HEK293 (cell line): ENCODE measurements at regions not wholly inside any gene's neighbourhood (a gene's known extent, or its start where the extent isn't known, plus 50 kb on each side); places are given as distances from the start of the nearest gene placed in this dataset.

Experiments used
- CTCF ChIA-PET: fragments of 350-600 bp; formaldehyde crosslinking; extraction: SDS; loops from one replicate; lab custom pipeline; 2021; ENCODE audit warnings: antibody characterized with exemption; lab: Yijun Ruan, JAX
- POLR2A ChIA-PET: fragments of 300-600 bp; formaldehyde crosslinking; extraction: SDS; loops from one replicate; lab custom pipeline; 2020; ENCODE audit warnings: antibody characterized with exemption, inconsistent platforms; lab: Yijun Ruan, JAX
- H3K27ac ChIP-seq: fragments of 200-500 bp; sonication (Bioruptor generic); 2 replicates; pipeline ENCODE4 v1.5.1; 2014; ENCODE audit warnings: low read depth, low read length, control low read depth, inconsistent platforms; ENCODE audit errors: extremely low read depth
- H3K36me3 ChIP-seq, 2 experiments: fragments of 200-500 bp in 1 of 2; sonication (Bioruptor generic) in 1 of 2; 1 replicate in 1 of 2; 2 replicates in 1 of 2; pipeline ENCODE4 v1.5.1; 2014 to 2017; ENCODE audit warnings: inconsistent platforms in 2 of 2, low read length in 2 of 2; ENCODE audit not compliant: control insufficient read depth in 2 of 2, insufficient read depth in 1 of 2
- H3K4me1 ChIP-seq: fragments of 200-500 bp; sonication (Bioruptor generic); 2 replicates; pipeline ENCODE4 v1.5.1; 2014; ENCODE audit warnings: mild to moderate bottlenecking, low read length, inconsistent platforms; ENCODE audit not compliant: control insufficient read depth, insufficient read depth
- H3K4me3 ChIP-seq: 2 replicates; pipeline ENCODE4 v1.5.1; 2011; ENCODE audit warnings: low read depth, mild to moderate bottlenecking, control low read depth, low read length, moderate library complexity
- H3K9me3 ChIP-seq: fragments of 200-500 bp; sonication (Bioruptor generic); 2 replicates; pipeline ENCODE4 v1.5.1; 2014; ENCODE audit warnings: low read depth, low read length, inconsistent platforms; ENCODE audit not compliant: control insufficient read depth, insufficient read depth
- BCL6B ChIP-seq: fragments of 450-650 bp; formaldehyde crosslinking; IDR thresholded peaks from 2 replicates; pipeline ENCODE4 v1.5.1; 2017; ENCODE audit warnings: missing biosample characterization, missing genetic modification characterization
- ZNF133 ChIP-seq: fragments of 450-650 bp; formaldehyde crosslinking; IDR thresholded peaks from 2 replicates; pipeline ENCODE4 v1.5.1; 2016; ENCODE audit warnings: missing biosample characterization, missing genetic modification characterization
- ZNF138 ChIP-seq: fragments of 450-650 bp; formaldehyde crosslinking; IDR thresholded peaks from 2 replicates; pipeline ENCODE4 v1.5.1; 2016; ENCODE audit warnings: missing biosample characterization, missing genetic modification characterization, borderline replicate concordance
- ZNF23 ChIP-seq: fragments of 450-650 bp; formaldehyde crosslinking; IDR thresholded peaks from 2 replicates; pipeline ENCODE4 v1.5.1; 2016; ENCODE audit warnings: missing biosample characterization, missing genetic modification characterization, borderline replicate concordance
- ZNF239 ChIP-seq: fragments of 450-650 bp; formaldehyde crosslinking; IDR thresholded peaks from 2 replicates; pipeline ENCODE4 v1.5.1; 2016; ENCODE audit warnings: missing biosample characterization, missing genetic modification characterization
- ZNF324 ChIP-seq: fragments of 450-650 bp; formaldehyde crosslinking; IDR thresholded peaks from 2 replicates; pipeline ENCODE4 v1.5.1; 2016; ENCODE audit warnings: missing biosample characterization, missing genetic modification characterization
- ZNF394 ChIP-seq: fragments of 450-650 bp; formaldehyde crosslinking; IDR thresholded peaks from 2 replicates; pipeline ENCODE4 v1.5.1; 2016; ENCODE audit warnings: missing biosample characterization, missing genetic modification characterization, mild to moderate bottlenecking, moderate library complexity, borderline replicate concordance
- ZNF501 ChIP-seq: fragments of 450-650 bp; formaldehyde crosslinking; IDR thresholded peaks from 2 replicates; pipeline ENCODE4 v1.5.1; 2016; ENCODE audit warnings: missing biosample characterization, missing genetic modification characterization
- ZNF785 ChIP-seq: fragments of 450-650 bp; formaldehyde crosslinking; IDR thresholded peaks from 2 replicates; pipeline ENCODE4 v1.5.1; 2016; ENCODE audit warnings: missing biosample characterization, missing genetic modification characterization
- ZNF792 ChIP-seq: fragments of 450-650 bp; formaldehyde crosslinking; IDR thresholded peaks from 2 replicates; pipeline ENCODE4 v1.5.1; 2016; ENCODE audit warnings: missing biosample characterization, missing genetic modification characterization
- ZSCAN23 ChIP-seq: fragments of 450-650 bp; formaldehyde crosslinking; IDR thresholded peaks from 2 replicates; pipeline ENCODE4 v1.5.1; 2016; ENCODE audit warnings: missing biosample characterization, missing genetic modification characterization
- ZXDB ChIP-seq: fragments of 450-650 bp; formaldehyde crosslinking; IDR thresholded peaks from 2 replicates; pipeline ENCODE4 v1.5.1; 2016; ENCODE audit warnings: missing biosample characterization, missing genetic modification characterization
- TF ChIP-seq, protein P1 (sequence below): fragments of 450-650 bp; formaldehyde crosslinking; conservative IDR thresholded peaks from 2 replicates; pipeline ENCODE4 v1.5.1; 2016; ENCODE audit warnings: low read depth, missing biosample characterization, missing genetic modification characterization
- TF ChIP-seq, protein P2 (sequence below): fragments of 450-650 bp; formaldehyde crosslinking; IDR thresholded peaks from 2 replicates; pipeline ENCODE4 v1.5.1; 2016; ENCODE audit warnings: missing biosample characterization, missing genetic modification characterization, low read depth
- TF ChIP-seq, protein P3 (sequence below): fragments of 450-650 bp; IDR thresholded peaks from 2 replicates; pipeline ENCODE4 v1.5.1; 2018; ENCODE audit warnings: missing biosample characterization, mild to moderate bottlenecking, missing genetic modification characterization
- TF ChIP-seq, protein P4 (sequence below): fragments of 450-650 bp; formaldehyde crosslinking; IDR thresholded peaks from 2 replicates; pipeline ENCODE4 v1.5.0; 2017; ENCODE audit warnings: missing biosample characterization, missing genetic modification characterization, borderline replicate concordance
- TF ChIP-seq, protein P5 (sequence below): fragments of 450-650 bp; formaldehyde crosslinking; IDR thresholded peaks from 2 replicates; pipeline ENCODE4 v1.5.1; 2016; ENCODE audit warnings: missing biosample characterization, missing genetic modification characterization

GRCh38 chr6:144485531-144485930, 200.4 kb downstream of the UTRN start (continued):
- no peak for TF ChIP-seq ZNF501

GRCh38 chr6:144488590-144488989, 203.5 kb downstream of the UTRN start:
- POLR2A ChIA-PET: no interaction called here
- H3K9me3 ChIP-seq: no peaks in the 10 kb centered on the region
- peaks cover 22 to 57% of the 10 kb centered on the region in 2 experiments for H3K36me3 ChIP-seq
- H3K4me3 ChIP-seq: no peak overlapping the region
- TF ChIP-seq, protein P1, sequence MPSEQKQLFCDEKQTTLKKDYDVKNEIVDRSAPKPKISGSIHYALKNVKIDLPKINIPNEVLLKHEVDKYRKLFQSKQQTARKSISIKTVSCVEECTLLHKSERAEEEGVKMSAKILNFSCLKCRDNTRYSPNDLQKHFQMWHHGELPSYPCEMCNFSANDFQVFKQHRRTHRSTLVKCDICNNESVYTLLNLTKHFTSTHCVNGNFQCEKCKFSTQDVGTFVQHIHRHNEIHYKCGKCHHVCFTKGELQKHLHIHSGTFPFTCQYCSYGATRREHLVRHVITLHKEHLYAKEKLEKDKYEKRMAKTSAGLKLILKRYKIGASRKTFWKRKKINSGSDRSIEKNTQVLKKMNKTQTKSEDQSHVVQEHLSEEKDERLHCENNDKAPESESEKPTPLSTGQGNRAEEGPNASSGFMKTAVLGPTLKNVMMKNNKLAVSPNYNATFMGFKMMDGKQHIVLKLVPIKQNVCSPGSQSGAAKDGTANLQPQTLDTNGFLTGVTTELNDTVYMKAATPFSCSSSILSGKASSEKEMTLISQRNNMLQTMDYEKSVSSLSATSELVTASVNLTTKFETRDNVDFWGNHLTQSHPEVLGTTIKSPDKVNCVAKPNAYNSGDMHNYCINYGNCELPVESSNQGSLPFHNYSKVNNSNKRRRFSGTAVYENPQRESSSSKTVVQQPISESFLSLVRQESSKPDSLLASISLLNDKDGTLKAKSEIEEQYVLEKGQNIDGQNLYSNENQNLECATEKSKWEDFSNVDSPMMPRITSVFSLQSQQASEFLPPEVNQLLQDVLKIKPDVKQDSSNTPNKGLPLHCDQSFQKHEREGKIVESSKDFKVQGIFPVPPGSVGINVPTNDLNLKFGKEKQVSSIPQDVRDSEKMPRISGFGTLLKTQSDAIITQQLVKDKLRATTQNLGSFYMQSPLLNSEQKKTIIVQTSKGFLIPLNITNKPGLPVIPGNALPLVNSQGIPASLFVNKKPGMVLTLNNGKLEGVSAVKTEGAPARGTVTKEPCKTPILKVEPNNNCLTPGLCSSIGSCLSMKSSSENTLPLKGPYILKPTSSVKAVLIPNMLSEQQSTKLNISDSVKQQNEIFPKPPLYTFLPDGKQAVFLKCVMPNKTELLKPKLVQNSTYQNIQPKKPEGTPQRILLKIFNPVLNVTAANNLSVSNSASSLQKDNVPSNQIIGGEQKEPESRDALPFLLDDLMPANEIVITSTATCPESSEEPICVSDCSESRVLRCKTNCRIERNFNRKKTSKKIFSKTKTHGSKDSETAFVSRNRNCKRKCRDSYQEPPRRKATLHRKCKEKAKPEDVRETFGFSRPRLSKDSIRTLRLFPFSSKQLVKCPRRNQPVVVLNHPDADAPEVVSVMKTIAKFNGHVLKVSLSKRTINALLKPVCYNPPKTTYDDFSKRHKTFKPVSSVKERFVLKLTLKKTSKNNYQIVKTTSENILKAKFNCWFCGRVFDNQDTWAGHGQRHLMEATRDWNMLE (tag by site-specific recombination): no peak
- TF ChIP-seq ZSCAN23 (tag by site-specific recombination) (no peak), ZNF785 (tag by site-specific recombination) (no peak), ZNF324 (tag by site-specific recombination) (no peak), BCL6B (no peak), ZNF23 (tag by site-specific recombination) (no peak), ZXDB (no peak), ZNF792 (tag by site-specific recombination) (no peak), ZNF133 (tag by site-specific recombination) (no peak), ZNF394 (tag by site-specific recombination) (no peak), ZNF239 (no peak), ZNF138 (tag by site-specific recombination) (no peak)
- TF ChIP-seq, protein P2, sequence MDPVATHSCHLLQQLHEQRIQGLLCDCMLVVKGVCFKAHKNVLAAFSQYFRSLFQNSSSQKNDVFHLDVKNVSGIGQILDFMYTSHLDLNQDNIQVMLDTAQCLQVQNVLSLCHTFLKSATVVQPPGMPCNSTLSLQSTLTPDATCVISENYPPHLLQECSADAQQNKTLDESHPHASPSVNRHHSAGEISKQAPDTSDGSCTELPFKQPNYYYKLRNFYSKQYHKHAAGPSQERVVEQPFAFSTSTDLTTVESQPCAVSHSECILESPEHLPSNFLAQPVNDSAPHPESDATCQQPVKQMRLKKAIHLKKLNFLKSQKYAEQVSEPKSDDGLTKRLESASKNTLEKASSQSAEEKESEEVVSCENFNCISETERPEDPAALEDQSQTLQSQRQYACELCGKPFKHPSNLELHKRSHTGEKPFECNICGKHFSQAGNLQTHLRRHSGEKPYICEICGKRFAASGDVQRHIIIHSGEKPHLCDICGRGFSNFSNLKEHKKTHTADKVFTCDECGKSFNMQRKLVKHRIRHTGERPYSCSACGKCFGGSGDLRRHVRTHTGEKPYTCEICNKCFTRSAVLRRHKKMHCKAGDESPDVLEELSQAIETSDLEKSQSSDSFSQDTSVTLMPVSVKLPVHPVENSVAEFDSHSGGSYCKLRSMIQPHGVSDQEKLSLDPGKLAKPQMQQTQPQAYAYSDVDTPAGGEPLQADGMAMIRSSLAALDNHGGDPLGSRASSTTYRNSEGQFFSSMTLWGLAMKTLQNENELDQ (tag by site-specific recombination): no peak
- TF ChIP-seq, protein P3, sequence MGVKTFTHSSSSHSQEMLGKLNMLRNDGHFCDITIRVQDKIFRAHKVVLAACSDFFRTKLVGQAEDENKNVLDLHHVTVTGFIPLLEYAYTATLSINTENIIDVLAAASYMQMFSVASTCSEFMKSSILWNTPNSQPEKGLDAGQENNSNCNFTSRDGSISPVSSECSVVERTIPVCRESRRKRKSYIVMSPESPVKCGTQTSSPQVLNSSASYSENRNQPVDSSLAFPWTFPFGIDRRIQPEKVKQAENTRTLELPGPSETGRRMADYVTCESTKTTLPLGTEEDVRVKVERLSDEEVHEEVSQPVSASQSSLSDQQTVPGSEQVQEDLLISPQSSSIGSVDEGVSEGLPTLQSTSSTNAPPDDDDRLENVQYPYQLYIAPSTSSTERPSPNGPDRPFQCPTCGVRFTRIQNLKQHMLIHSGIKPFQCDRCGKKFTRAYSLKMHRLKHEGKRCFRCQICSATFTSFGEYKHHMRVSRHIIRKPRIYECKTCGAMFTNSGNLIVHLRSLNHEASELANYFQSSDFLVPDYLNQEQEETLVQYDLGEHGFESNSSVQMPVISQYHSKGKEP (tag by site-specific recombination): no peak
- TF ChIP-seq, protein P4, sequence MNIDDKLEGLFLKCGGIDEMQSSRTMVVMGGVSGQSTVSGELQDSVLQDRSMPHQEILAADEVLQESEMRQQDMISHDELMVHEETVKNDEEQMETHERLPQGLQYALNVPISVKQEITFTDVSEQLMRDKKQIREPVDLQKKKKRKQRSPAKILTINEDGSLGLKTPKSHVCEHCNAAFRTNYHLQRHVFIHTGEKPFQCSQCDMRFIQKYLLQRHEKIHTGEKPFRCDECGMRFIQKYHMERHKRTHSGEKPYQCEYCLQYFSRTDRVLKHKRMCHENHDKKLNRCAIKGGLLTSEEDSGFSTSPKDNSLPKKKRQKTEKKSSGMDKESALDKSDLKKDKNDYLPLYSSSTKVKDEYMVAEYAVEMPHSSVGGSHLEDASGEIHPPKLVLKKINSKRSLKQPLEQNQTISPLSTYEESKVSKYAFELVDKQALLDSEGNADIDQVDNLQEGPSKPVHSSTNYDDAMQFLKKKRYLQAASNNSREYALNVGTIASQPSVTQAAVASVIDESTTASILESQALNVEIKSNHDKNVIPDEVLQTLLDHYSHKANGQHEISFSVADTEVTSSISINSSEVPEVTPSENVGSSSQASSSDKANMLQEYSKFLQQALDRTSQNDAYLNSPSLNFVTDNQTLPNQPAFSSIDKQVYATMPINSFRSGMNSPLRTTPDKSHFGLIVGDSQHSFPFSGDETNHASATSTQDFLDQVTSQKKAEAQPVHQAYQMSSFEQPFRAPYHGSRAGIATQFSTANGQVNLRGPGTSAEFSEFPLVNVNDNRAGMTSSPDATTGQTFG: no peak
- TF ChIP-seq, protein P5, sequence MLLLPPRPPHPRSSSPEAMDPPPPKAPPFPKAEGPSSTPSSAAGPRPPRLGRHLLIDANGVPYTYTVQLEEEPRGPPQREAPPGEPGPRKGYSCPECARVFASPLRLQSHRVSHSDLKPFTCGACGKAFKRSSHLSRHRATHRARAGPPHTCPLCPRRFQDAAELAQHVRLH (tag by site-specific recombination): no peak
- CTCF ChIA-PET: interaction anchor here (0.6 to 1.8 kb wide), 3 partner anchors 9 to 649 kb away, joined by 3 to 5 read pairs (median 3); no protein-coding TSS in a partner anchor
- no peaks in the 10 kb centered on the region for H3K4me1 ChIP-seq
- H3K27ac ChIP-seq: no peak overlapping the region
